ENCODE measurements at regions not wholly inside any gene's neighbourhood (a gene's known extent, or its start where the extent isn't known, plus 50 kb on each side); places are given as distances from the start of the nearest gene placed in this dataset.
"Not testable (repeated sequence)": the region's sequence is repeated elsewhere in the genome, so short reads cannot be mapped to it uniquely, and the experiment has no call there.

- H3K9me3 ChIP-seq = no peaks in the 10 kb centered on the region
- H3K4me3 ChIP-seq (ENCODE audit: low read depth, low read length) = no peak overlapping the region
- H3K27ac Mint-ChIP-seq (ENCODE audit: unreplicated experiment) = no peak overlapping the region
- no peak overlapping the region for H3K4me3 Mint-ChIP-seq (ENCODE audit: unreplicated experiment)
- H3K4me1 ChIP-seq = no peaks in the 10 kb centered on the region
- no peaks in the 10 kb centered on the region for H3K36me3 Mint-ChIP-seq (ENCODE audit: insufficient read depth, unreplicated experiment)
- H3K36me3 ChIP-seq (ENCODE audit: control insufficient read depth, insufficient read depth, low read length) = no peaks in the 10 kb centered on the region
- CTCF ChIA-PET = no interaction called here
- peaks cover 2% of the 10 kb centered on the region for H3K9me3 Mint-ChIP-seq (ENCODE audit: unreplicated experiment)
- no peaks in the 10 kb centered on the region for H3K27me3 ChIP-seq (replicated peaks; ENCODE audit: control insufficient read depth, insufficient read depth, low read length)
- H3K27me3 Mint-ChIP-seq (ENCODE audit: insufficient read depth, unreplicated experiment) = no peaks in the 10 kb centered on the region
- intact Hi-C loops (cut with micrococcal nuclease; ENCODE audit: unreplicated experiment) = no loop called here
- no TSS peak for BruUV-seq (replicated peaks)
- POLR2A ChIA-PET = no interaction called here
- DNase-seq = no peak
- TF ChIP-seq CTCF (IDR thresholded peaks at IDR 0.05; ENCODE audit: insufficient read depth in 1 of 2, low read depth in 1 of 2, low read length in 1 of 2, severe bottlenecking in 1 of 2, unreplicated experiment in 1 of 2) = no peak
- no peaks in the 10 kb centered on the region for H3K4me1 Mint-ChIP-seq (ENCODE audit: low read depth, unreplicated experiment)
Measured at GRCh38 chr4:170888660-170889059, 798.9 kb upstream of the AADAT start.

- no TSS peak for BruUV-seq (replicated peaks)
- Mint-ChIP-seq H3K4me3 (ENCODE audit: unreplicated experiment) (no peak overlapping the region), H3K4me1 (ENCODE audit: low read depth, unreplicated experiment) (no peaks in the 10 kb centered on the region), H3K9me3 (ENCODE audit: unreplicated experiment) (no peaks in the 10 kb centered on the region), H3K27ac (ENCODE audit: unreplicated experiment) (no peak overlapping the region), H3K27me3 (ENCODE audit: insufficient read depth, unreplicated experiment) (no peaks in the 10 kb centered on the region), H3K36me3 (ENCODE audit: insufficient read depth, unreplicated experiment) (no peaks in the 10 kb centered on the region)
- no peak overlapping the region for H3K4me3 ChIP-seq (ENCODE audit: low read depth, low read length)
- H3K9me3 ChIP-seq = no peaks in the 10 kb centered on the region
- intact Hi-C loops (cut with micrococcal nuclease; ENCODE audit: unreplicated experiment) = no loop called here
- no peaks in the 10 kb centered on the region for H3K36me3 ChIP-seq (ENCODE audit: control insufficient read depth, insufficient read depth, low read length)
- no peaks in the 10 kb centered on the region for H3K4me1 ChIP-seq
- DNase-seq = no peak
- TF ChIP-seq CTCF (IDR thresholded peaks at IDR 0.05; ENCODE audit: insufficient read depth in 1 of 2, low read depth in 1 of 2, low read length in 1 of 2, severe bottlenecking in 1 of 2, unreplicated experiment in 1 of 2) = no peak
- no peaks in the 10 kb centered on the region for H3K27me3 ChIP-seq (replicated peaks; ENCODE audit: control insufficient read depth, insufficient read depth, low read length)
- CTCF ChIA-PET = no interaction called here
- POLR2A ChIA-PET = no interaction called here
Measured at GRCh38 chr4:170887396-170887795, 797.6 kb upstream of the AADAT start.

GRCh38 chr4:170884969-170885570, 795.3 kb upstream of the AADAT start:
- Mint-ChIP-seq H3K27me3 (ENCODE audit: insufficient read depth, unreplicated experiment) (no peaks in the 10 kb centered on the region), H3K27ac (ENCODE audit: unreplicated experiment) (no peak overlapping the region), H3K4me3 (ENCODE audit: unreplicated experiment) (no peak overlapping the region), H3K4me1 (ENCODE audit: low read depth, unreplicated experiment) (no peaks in the 10 kb centered on the region), H3K9me3 (ENCODE audit: unreplicated experiment) (no peaks in the 10 kb centered on the region), H3K36me3 (ENCODE audit: insufficient read depth, unreplicated experiment) (no peaks in the 10 kb centered on the region)
- ChIA-PET POLR2A (no interaction called here), CTCF (no interaction called here)
- no peak overlapping the region for H3K4me3 ChIP-seq (ENCODE audit: low read depth, low read length)
- TF ChIP-seq CTCF (IDR thresholded peaks at IDR 0.05; ENCODE audit: insufficient read depth in 1 of 2, low read depth in 1 of 2, low read length in 1 of 2, severe bottlenecking in 1 of 2, unreplicated experiment in 1 of 2) = no peak
- H3K9me3 ChIP-seq = no peaks in the 10 kb centered on the region
- intact Hi-C loops (cut with micrococcal nuclease; ENCODE audit: unreplicated experiment) = no loop called here
- no peak for DNase-seq
- no peaks in the 10 kb centered on the region for H3K27me3 ChIP-seq (replicated peaks; ENCODE audit: control insufficient read depth, insufficient read depth, low read length)
- H3K4me1 ChIP-seq = no peaks in the 10 kb centered on the region
- H3K36me3 ChIP-seq (ENCODE audit: control insufficient read depth, insufficient read depth, low read length) = no peaks in the 10 kb centered on the region
- BruUV-seq (replicated peaks) = no TSS peak

GRCh38 chr4:170881646-170882045, 791.9 kb upstream of the AADAT start:
- BruUV-seq (replicated peaks); H3K9me3 Mint-ChIP-seq (ENCODE audit: unreplicated experiment); H3K4me3 Mint-ChIP-seq (ENCODE audit: unreplicated experiment); H3K4me1 Mint-ChIP-seq (ENCODE audit: low read depth, unreplicated experiment); intact Hi-C loops (cut with micrococcal nuclease; ENCODE audit: unreplicated experiment); H3K27ac Mint-ChIP-seq (ENCODE audit: unreplicated experiment); H3K4me3 ChIP-seq (ENCODE audit: low read depth, low read length); H3K36me3 ChIP-seq (ENCODE audit: control insufficient read depth, insufficient read depth, low read length); DNase-seq; H3K9me3 ChIP-seq; H3K4me1 ChIP-seq; H3K27me3 ChIP-seq (replicated peaks; ENCODE audit: control insufficient read depth, insufficient read depth, low read length); H3K27me3 Mint-ChIP-seq (ENCODE audit: insufficient read depth, unreplicated experiment); H3K36me3 Mint-ChIP-seq (ENCODE audit: insufficient read depth, unreplicated experiment); POLR2A ChIA-PET; CTCF ChIA-PET: not testable (repeated sequence)
